B cell (primary cell): ENCODE measurements at regions not wholly inside any gene's neighbourhood (a gene's known extent, or its start where the extent isn't known, plus 50 kb on each side); places are given as distances from the start of the nearest gene placed in this dataset.

ENCODE experiments used
- ATAC-seq: fragments of 200-7000 bp; cut with Tn5 transposase; one replicate; pipeline ENCODE4 v1.10.0; 2021; ENCODE audit warnings: low read depth, mild to moderate bottlenecking, moderate number of reproducible peaks, moderate library complexity
- CTCF ChIA-PET: fragments of 350-600 bp; sonication (Branson Sonifier 250); formaldehyde crosslinking; loops from one replicate; lab custom pipeline; 2021; ENCODE audit warnings: antibody characterized with exemption, inconsistent platforms; lab: Charles Lee
- POLR2A ChIA-PET: fragments of 350-600 bp; sonication (Branson Sonifier 250); formaldehyde crosslinking; loops from one replicate; lab custom pipeline; 2021; ENCODE audit warnings: antibody characterized with exemption; lab: Charles Lee
- DNase-seq: peaks from one replicate; pipeline ENCODE4 v3.0.0; 2013
- H2AFZ ChIP-seq: 2 replicates; pipeline ENCODE4 v1.6.1; 2012; ENCODE audit warnings: mild to moderate bottlenecking, low read depth, low read length; ENCODE audit not compliant: insufficient read depth, poor library complexity, severe bottlenecking
- H3K27ac ChIP-seq, 2 donors: 1 replicate in 1 of 2; 2 replicates in 1 of 2; pipeline ENCODE4 v1.5.1; 2012 to 2013; ENCODE audit warnings: low read length in 2 of 2, mild to moderate bottlenecking in 2 of 2, moderate library complexity in 1 of 2
- H3K27me3 ChIP-seq, 4 experiments: fragments of 200-600 bp in 1 of 4; sonication (generic) in 1 of 4; replicated peaks in 1 of 4; 1 replicate in 2 of 4; 2 replicates in 2 of 4; pipeline versions ENCODE4 v1.6.1 to v1.7.0; 2013 to 2016; ENCODE audit warnings: low read length in 3 of 4, mild to moderate bottlenecking in 2 of 4, mixed read lengths in 1 of 4, moderate library complexity in 1 of 4; ENCODE audit not compliant: insufficient read depth in 4 of 4, control insufficient read depth in 3 of 4; ENCODE audit errors: control extremely low read depth in 1 of 4
- H3K36me3 ChIP-seq, 2 experiments: replicated peaks in 1 of 2; 1 replicate in 1 of 2; 2 replicates in 1 of 2; pipeline versions ENCODE4 v1.6.1 to v1.7.1; 2013; ENCODE audit warnings: low read length in 1 of 2; ENCODE audit not compliant: insufficient read depth in 2 of 2, control insufficient read depth in 1 of 2; ENCODE audit errors: control extremely low read depth in 1 of 2, extremely low read depth in 1 of 2
- H3K4me1 ChIP-seq, 2 donors: fragments of 200-600 bp in 1 of 2; sonication (generic) in 1 of 2; 1 replicate in 1 of 2; 2 replicates in 1 of 2; pipeline versions ENCODE4 v1.5.1 to v1.6.1; 2013 to 2017; ENCODE audit warnings: low read length in 2 of 2; ENCODE audit not compliant: control insufficient read depth in 2 of 2, insufficient read depth in 2 of 2
- H3K4me2 ChIP-seq: replicated peaks from 2 replicates; pipeline ENCODE3; 2012; ENCODE audit warnings: mild to moderate bottlenecking, low read depth, low read length; ENCODE audit not compliant: poor library complexity, severe bottlenecking
- H3K4me3 ChIP-seq, 5 experiments: fragments of 200-600 bp in 1 of 5; sonication (generic) in 1 of 5; 1 replicate in 3 of 5; 2 replicates in 2 of 5; pipeline versions ENCODE4 v1.5.1 to v1.7.0; 2011 to 2016; ENCODE audit warnings: low read length in 4 of 5, mild to moderate bottlenecking in 4 of 5, low read depth in 2 of 5, control low read depth in 1 of 5, moderate library complexity in 1 of 5; ENCODE audit not compliant: insufficient read depth in 1 of 5; ENCODE audit errors: control extremely low read depth in 1 of 5, extremely low read depth in 1 of 5
- H3K79me2 ChIP-seq: fragments of 200-600 bp; sonication (generic); one replicate; pipeline ENCODE4 v1.6.0; 2016; ENCODE audit warnings: low read length; ENCODE audit not compliant: control insufficient read depth, insufficient read depth
- H3K9ac ChIP-seq: fragments of 200-600 bp; sonication (generic); 2 replicates; pipeline ENCODE4 v1.6.1; 2017; ENCODE audit warnings: mild to moderate bottlenecking, low read length, moderate library complexity
- H3K9me3 ChIP-seq, 3 donors: one replicate each; pipeline versions ENCODE4 v1.6.1 to v1.7.1; 2013; ENCODE audit warnings: low read length in 2 of 3; ENCODE audit not compliant: control insufficient read depth in 2 of 3, insufficient read depth in 1 of 3; ENCODE audit errors: control extremely low read depth in 1 of 3
- H4K20me1 ChIP-seq: 2 replicates; pipeline ENCODE4 v1.6.0; 2012; ENCODE audit warnings: mild to moderate bottlenecking, low read length; ENCODE audit not compliant: insufficient read depth, control insufficient read depth, poor library complexity, severe bottlenecking
- H3K27ac Mint-ChIP-seq: one replicate; pipeline ENCODE4 v1.8.0; 2021; ENCODE audit warnings: mixed read lengths
- H3K27me3 Mint-ChIP-seq: one replicate; pipeline ENCODE4 v1.8.0; 2021; ENCODE audit warnings: mixed read lengths
- H3K4me1 Mint-ChIP-seq: one replicate; pipeline ENCODE4 v1.8.0; 2021; ENCODE audit warnings: mixed read lengths
- H3K4me3 Mint-ChIP-seq: one replicate; pipeline ENCODE4 v1.8.0; 2021; ENCODE audit warnings: mixed read lengths
- H3K9me3 Mint-ChIP-seq: one replicate; pipeline ENCODE4 v1.8.0; 2022; ENCODE audit warnings: mixed read lengths; ENCODE audit not compliant: insufficient read depth
- CTCF ChIP-seq: fragments of 200-600 bp; IDR thresholded peaks from one replicate; pipeline ENCODE4 v1.8.0; 2022; ENCODE audit warnings: antibody characterized with exemption, mild to moderate bottlenecking
- EZH2 ChIP-seq: IDR thresholded peaks from 2 replicates; pipeline ENCODE4 v1.6.1; 2012; ENCODE audit warnings: borderline replicate concordance, low read depth, mild to moderate bottlenecking, moderate library complexity, low read length; ENCODE audit not compliant: insufficient read depth, poor library complexity, severe bottlenecking
- WGBS: methylation state at CpG from one replicate; pipeline ENCODE4 v1.1.5; 2013; ENCODE audit warnings: missing lambda C conversion rate; ENCODE audit not compliant: insufficient coverage; 5-methylcytosine and 5-hydroxymethylcytosine counted together
- intact Hi-C: fragments of 100-400 bp; cut with micrococcal nuclease; formaldehyde crosslinking; loops from one replicate; pipeline ENCODE4 v1.10.0; 2022

DNA sequence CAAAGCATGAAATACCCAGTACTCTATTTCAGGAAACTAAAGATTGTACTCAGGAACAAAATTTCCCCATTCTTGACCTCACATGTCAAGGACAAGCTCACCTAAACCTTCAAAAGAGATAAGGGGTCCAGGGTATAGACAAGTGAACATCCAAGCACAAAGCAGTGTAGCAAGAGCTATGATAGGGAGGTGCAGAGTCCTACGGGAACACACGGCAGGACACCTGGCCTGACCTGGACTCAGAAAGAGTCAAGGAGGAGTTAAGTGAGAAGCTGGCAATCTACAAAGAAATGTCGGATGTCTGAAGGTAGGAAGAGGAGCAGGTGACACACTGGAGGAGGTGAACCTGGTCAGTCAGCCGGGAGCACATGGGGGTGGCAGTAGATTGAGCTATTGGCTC lies 67.1 kb upstream of the LDLRAD3 start:
- Mint-ChIP-seq H3K27ac (no peak overlapping the region), H3K9me3 (no peaks in the 10 kb centered on the region), H3K4me3 (no peak overlapping the region), H3K27me3 (peaks cover 8% of the 10 kb centered on the region), H3K4me1 (no peaks in the 10 kb centered on the region)
- WGBS: 73% methylated on average over 3 of the region's 4 CpGs
- CTCF ChIA-PET: interaction anchor here (1.5 kb wide), 1 partner anchor 55 kb away, joined by 4 read pairs; no protein-coding TSS in a partner anchor
- no peak for DNase-seq
- Histone ChIP-seq H3K27me3 (peaks cover 0 to 2% (median 0%) of the 10 kb centered on the region in 4 experiments), H3K4me2 (no peak overlapping the region), H3K27ac (no peak overlapping the region), H2AFZ (no peak overlapping the region), H4K20me1 (no peaks in the 10 kb centered on the region), H3K36me3 (no peaks in the 10 kb centered on the region), H3K9ac (no peak overlapping the region), H3K4me3 (no peak overlapping the region), H3K79me2 (no peaks in the 10 kb centered on the region), H3K4me1 (no peaks in the 10 kb centered on the region), H3K9me3 (no peaks in the 10 kb centered on the region)
- intact Hi-C loops: no loop called here
- POLR2A ChIA-PET: no interaction called here
- no peak for ATAC-seq
- TF ChIP-seq EZH2: no peak
- TF ChIP-seq CTCF: no peak

DNA sequence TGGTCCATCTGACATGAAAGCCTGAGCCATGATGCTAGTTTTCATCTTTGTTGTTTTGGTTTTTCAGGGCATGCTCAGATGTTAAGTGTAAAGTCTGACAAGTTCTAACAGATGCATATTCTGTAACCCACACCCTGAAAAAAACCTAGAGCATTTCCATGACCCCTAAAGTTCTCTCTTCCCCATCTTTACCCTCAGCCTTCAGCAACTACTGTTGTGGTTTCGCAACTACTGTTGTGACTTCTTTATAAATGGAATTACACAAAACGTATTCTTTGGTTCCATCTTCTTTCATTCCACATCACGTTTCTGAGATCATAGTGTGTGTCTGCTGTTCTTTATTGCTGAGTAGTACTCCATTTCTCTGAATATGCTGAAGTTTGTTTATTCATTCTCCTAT lies 65.1 kb upstream of the LDLRAD3 start:
- ChIA-PET POLR2A (no interaction called here), CTCF (no interaction called here)
- H3K4me1 ChIP-seq: no peaks in the 10 kb centered on the region
- no peaks in the 10 kb centered on the region for H3K79me2 ChIP-seq
- no peak overlapping the region for H3K27ac ChIP-seq
- H3K9ac ChIP-seq: no peak overlapping the region
- H4K20me1 ChIP-seq: no peaks in the 10 kb centered on the region
- no peaks in the 10 kb centered on the region for H3K9me3 ChIP-seq
- Mint-ChIP-seq H3K4me3 (no peak overlapping the region), H3K27me3 (peaks cover 5% of the 10 kb centered on the region), H3K4me1 (no peaks in the 10 kb centered on the region), H3K9me3 (no peaks in the 10 kb centered on the region), H3K27ac (no peak overlapping the region)
- TF ChIP-seq EZH2 (no peak), CTCF (no peak)
- H3K27me3 ChIP-seq: peaks cover 0 to 2% (median 0%) of the 10 kb centered on the region in 4 experiments
- ATAC-seq: no peak
- no peak overlapping the region for H2AFZ ChIP-seq
- DNase-seq: no peak
- 100% methylated on average over 1 of the region's 3 CpGs for WGBS
- H3K4me2 ChIP-seq: no peak overlapping the region
- no peaks in the 10 kb centered on the region for H3K36me3 ChIP-seq
- intact Hi-C loops: no loop called here
- H3K4me3 ChIP-seq: no peak overlapping the region
